HL-60 (cell line): ENCODE measurements at regions not wholly inside any gene's neighbourhood (a gene's known extent, or its start where the extent isn't known, plus 50 kb on each side); places are given as distances from the start of the nearest gene placed in this dataset.

Source experiments
- DNase-seq, 2 experiments: peaks; one replicate each; pipeline ENCODE4 v3.0.0-alpha.2; 2010 to 2020; ENCODE audit warnings: low read depth in 1 of 2, low spot score in 1 of 2
- H3K27ac ChIP-seq: fragments of 250-450 bp; sonication (Bioruptor Pico); replicated peaks from 2 replicates; pipeline ENCODE4 v1.5.1; 2020; ENCODE audit warnings: mild to moderate bottlenecking, moderate library complexity
- H3K27me3 ChIP-seq: fragments of 250-450 bp; sonication (Bioruptor Pico); 2 replicates; pipeline ENCODE4 v1.5.1; 2021; ENCODE audit warnings: mild to moderate bottlenecking, moderate library complexity; ENCODE audit not compliant: insufficient read depth, poor library complexity, severe bottlenecking
- H3K4me3 ChIP-seq: replicated peaks from 2 replicates; pipeline ENCODE4 v1.5.1; 2011; ENCODE audit warnings: mild to moderate bottlenecking, control low read depth, low read length; ENCODE audit not compliant: insufficient read depth
- GABPA ChIP-seq: IDR thresholded peaks from 2 replicates; pipeline ENCODE4 v1.6.1; 2012; ENCODE audit warnings: low read depth
- POLR2AphosphoS5 ChIP-seq: IDR thresholded peaks from 2 replicates; pipeline ENCODE4 v1.6.1; 2012; ENCODE audit warnings: low read depth
- SPI1 ChIP-seq: IDR thresholded peaks from 2 replicates; pipeline ENCODE4 v1.6.1; 2012; ENCODE audit warnings: low read depth, mild to moderate bottlenecking, borderline replicate concordance
- TF ChIP-seq, protein P1 (sequence below): IDR thresholded peaks from 2 replicates; pipeline ENCODE4 v1.6.1; 2012; ENCODE audit warnings: low read depth; ENCODE audit not compliant: insufficient replicate concordance
- TF ChIP-seq, protein P2 (sequence below): IDR thresholded peaks from one replicate; pipeline ENCODE4 v1.5.1; 2011; ENCODE audit warnings: low read length, control low read depth, inconsistent platforms; ENCODE audit not compliant: insufficient read depth

DNA sequence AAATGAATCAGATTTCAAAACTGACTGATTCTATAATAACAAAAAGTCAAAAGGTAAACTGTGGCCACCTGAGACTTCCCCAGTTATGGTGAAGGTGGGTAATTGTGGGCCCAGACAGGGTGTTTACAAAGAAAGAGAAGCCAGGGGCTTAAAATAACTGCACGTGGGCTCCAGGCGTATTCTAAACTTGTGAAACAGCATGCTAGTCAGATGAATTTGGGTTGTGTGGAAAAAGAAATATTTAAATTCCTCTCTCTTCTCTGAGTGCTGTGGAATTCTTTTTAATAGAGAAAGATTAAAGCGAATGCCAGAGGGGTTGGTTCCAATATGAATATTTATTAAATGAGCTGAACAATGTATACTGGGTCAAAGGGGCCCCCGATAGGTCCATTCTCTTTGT lies 166.3 kb upstream of the AFDN start:
- Histone ChIP-seq H3K4me3 (no peak overlapping the region), H3K27me3 (no peaks in the 10 kb centered on the region), H3K27ac (no peak overlapping the region)
- TF ChIP-seq GABPA (no peak), SPI1 (no peak), POLR2AphosphoS5 (no peak)
- TF ChIP-seq, protein P1, sequence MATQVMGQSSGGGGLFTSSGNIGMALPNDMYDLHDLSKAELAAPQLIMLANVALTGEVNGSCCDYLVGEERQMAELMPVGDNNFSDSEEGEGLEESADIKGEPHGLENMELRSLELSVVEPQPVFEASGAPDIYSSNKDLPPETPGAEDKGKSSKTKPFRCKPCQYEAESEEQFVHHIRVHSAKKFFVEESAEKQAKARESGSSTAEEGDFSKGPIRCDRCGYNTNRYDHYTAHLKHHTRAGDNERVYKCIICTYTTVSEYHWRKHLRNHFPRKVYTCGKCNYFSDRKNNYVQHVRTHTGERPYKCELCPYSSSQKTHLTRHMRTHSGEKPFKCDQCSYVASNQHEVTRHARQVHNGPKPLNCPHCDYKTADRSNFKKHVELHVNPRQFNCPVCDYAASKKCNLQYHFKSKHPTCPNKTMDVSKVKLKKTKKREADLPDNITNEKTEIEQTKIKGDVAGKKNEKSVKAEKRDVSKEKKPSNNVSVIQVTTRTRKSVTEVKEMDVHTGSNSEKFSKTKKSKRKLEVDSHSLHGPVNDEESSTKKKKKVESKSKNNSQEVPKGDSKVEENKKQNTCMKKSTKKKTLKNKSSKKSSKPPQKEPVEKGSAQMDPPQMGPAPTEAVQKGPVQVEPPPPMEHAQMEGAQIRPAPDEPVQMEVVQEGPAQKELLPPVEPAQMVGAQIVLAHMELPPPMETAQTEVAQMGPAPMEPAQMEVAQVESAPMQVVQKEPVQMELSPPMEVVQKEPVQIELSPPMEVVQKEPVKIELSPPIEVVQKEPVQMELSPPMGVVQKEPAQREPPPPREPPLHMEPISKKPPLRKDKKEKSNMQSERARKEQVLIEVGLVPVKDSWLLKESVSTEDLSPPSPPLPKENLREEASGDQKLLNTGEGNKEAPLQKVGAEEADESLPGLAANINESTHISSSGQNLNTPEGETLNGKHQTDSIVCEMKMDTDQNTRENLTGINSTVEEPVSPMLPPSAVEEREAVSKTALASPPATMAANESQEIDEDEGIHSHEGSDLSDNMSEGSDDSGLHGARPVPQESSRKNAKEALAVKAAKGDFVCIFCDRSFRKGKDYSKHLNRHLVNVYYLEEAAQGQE, result no peak
- TF ChIP-seq, protein P2, sequence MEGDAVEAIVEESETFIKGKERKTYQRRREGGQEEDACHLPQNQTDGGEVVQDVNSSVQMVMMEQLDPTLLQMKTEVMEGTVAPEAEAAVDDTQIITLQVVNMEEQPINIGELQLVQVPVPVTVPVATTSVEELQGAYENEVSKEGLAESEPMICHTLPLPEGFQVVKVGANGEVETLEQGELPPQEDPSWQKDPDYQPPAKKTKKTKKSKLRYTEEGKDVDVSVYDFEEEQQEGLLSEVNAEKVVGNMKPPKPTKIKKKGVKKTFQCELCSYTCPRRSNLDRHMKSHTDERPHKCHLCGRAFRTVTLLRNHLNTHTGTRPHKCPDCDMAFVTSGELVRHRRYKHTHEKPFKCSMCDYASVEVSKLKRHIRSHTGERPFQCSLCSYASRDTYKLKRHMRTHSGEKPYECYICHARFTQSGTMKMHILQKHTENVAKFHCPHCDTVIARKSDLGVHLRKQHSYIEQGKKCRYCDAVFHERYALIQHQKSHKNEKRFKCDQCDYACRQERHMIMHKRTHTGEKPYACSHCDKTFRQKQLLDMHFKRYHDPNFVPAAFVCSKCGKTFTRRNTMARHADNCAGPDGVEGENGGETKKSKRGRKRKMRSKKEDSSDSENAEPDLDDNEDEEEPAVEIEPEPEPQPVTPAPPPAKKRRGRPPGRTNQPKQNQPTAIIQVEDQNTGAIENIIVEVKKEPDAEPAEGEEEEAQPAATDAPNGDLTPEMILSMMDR, result no peak
- no peak for DNase-seq

- no peak for TF ChIP-seq GABPA
- TF ChIP-seq, protein P2, result no peak
- TF ChIP-seq POLR2AphosphoS5, result no peak
- TF ChIP-seq, protein P1, result no peak
- TF ChIP-seq SPI1, result no peak
- DNase-seq, result no peak
- Histone ChIP-seq H3K4me3 (no peak overlapping the region), H3K27me3 (no peaks in the 10 kb centered on the region), H3K27ac (no peak overlapping the region)
Observed at GRCh38 chr6:167660944-167661551, 165.7 kb upstream of the AFDN start.

- Histone ChIP-seq H3K27me3 (no peaks in the 10 kb centered on the region), H3K4me3 (no peak overlapping the region), H3K27ac (no peak overlapping the region)
- DNase-seq, result no peak
- TF ChIP-seq POLR2AphosphoS5, result no peak
- no peak for TF ChIP-seq GABPA
- TF ChIP-seq, protein P2, result no peak
- TF ChIP-seq SPI1, result no peak
- TF ChIP-seq, protein P1, result no peak
Observed at GRCh38 chr6:167661552-167662044, 165.1 kb upstream of the AFDN start.
